Esophagus muscularis mucosa (tissue), 4 donors: ENCODE measurements at regions not wholly inside any gene's neighbourhood (a gene's known extent, or its start where the extent isn't known, plus 50 kb on each side); places are given as distances from the start of the nearest gene placed in this dataset.

Experiments used
- CTCF ChIP-seq, 3 experiments: fragments of 200-600 bp in 2 of 3; fragments of 450-650 bp in 1 of 3; sonication (generic) in 2 of 3; IDR thresholded peaks; one replicate each; pipeline ENCODE4 v1.5.1; 2017 to 2019; ENCODE audit warnings: antibody characterized with exemption in 3 of 3, mild to moderate bottlenecking in 2 of 3, moderate library complexity in 1 of 3
- EP300 ChIP-seq: sonication (generic); formaldehyde crosslinking; IDR thresholded peaks from one replicate; pipeline ENCODE4 v1.6.1; 2017; ENCODE audit warnings: antibody characterized with exemption
- POLR2A ChIP-seq: fragments of 450-650 bp; IDR thresholded peaks from one replicate; pipeline ENCODE4 v1.6.1; 2017; ENCODE audit warnings: antibody characterized with exemption, moderate library complexity, mild to moderate bottlenecking, low read depth
- POLR2AphosphoS5 ChIP-seq, 2 donors: sonication (generic); formaldehyde crosslinking; IDR thresholded peaks; one replicate each; pipeline ENCODE4 v1.6.1; 2017; ENCODE audit warnings: antibody characterized with exemption in 2 of 2

- TF ChIP-seq CTCF (IDR thresholded peaks at IDR 0.05): no peak
- no peak for TF ChIP-seq POLR2A
- TF ChIP-seq EP300: no peak
- TF ChIP-seq POLR2AphosphoS5 (IDR thresholded peaks at IDR 0.05): no peak
Measured at GRCh38 chr6:145043926-145044500, 691.3 kb downstream of the EPM2A start.
